H54 (cell line): ENCODE measurements at regions not wholly inside any gene's neighbourhood (a gene's known extent, or its start where the extent isn't known, plus 50 kb on each side); places are given as distances from the start of the nearest gene placed in this dataset.

ENCODE experiments used
- DNase-seq: peaks from one replicate; pipeline ENCODE4 v3.0.0; 2011; ENCODE audit warnings: low spot score, mixed read lengths; ENCODE audit not compliant: insufficient read length
- FAIRE-seq: peaks from 3 replicates; lab custom pipeline; 2011; peaks lifted over from hg19 to GRCh38; lab: Jason Lieb, UNC
- POLR2A ChIP-seq: IDR thresholded peaks from 2 replicates; pipeline ENCODE4 v1.6.1; 2011; ENCODE audit warnings: low read depth, mild to moderate bottlenecking, low read length

- TF ChIP-seq POLR2A = no peak
- no peak for FAIRE-seq
Observed at GRCh38 chr10:24047176-24047575, 161.8 kb upstream of the KIAA1217 start.

GRCh38 chr10:24054421-24054820 lies 154.5 kb upstream of the KIAA1217 start:
- no peak for TF ChIP-seq POLR2A
- no peak for FAIRE-seq

More at GRCh38 chr10:24047176-24047575, 161.8 kb upstream of the KIAA1217 start:
- no peak for DNase-seq

GRCh38 chr10:24080207-24080606 lies 128.7 kb upstream of the KIAA1217 start:
- DNase-seq = no peak
- no peak for FAIRE-seq
- no peak for TF ChIP-seq POLR2A

More at GRCh38 chr10:24054421-24054820, 154.5 kb upstream of the KIAA1217 start:
- no peak for DNase-seq

GRCh38 chr10:24086296-24087086 lies 122.4 kb upstream of the KIAA1217 start:
- FAIRE-seq = no peak
- no peak for DNase-seq
- no peak for TF ChIP-seq POLR2A

GRCh38 chr10:24091256-24091655 lies 117.7 kb upstream of the KIAA1217 start:
- no peak for TF ChIP-seq POLR2A
- DNase-seq (no peak), FAIRE-seq (no peak)

- no peak for FAIRE-seq
Observed at GRCh38 chr10:24096281-24096680, 112.7 kb upstream of the KIAA1217 start.

GRCh38 chr10:24097751-24098207 lies 111.2 kb upstream of the KIAA1217 start:
- no peak for TF ChIP-seq POLR2A
- DNase-seq = no peak
- FAIRE-seq = no peak

More at GRCh38 chr10:24096281-24096680, 112.7 kb upstream of the KIAA1217 start:
- no peak for TF ChIP-seq POLR2A
- DNase-seq = no peak

- FAIRE-seq (no peak), DNase-seq (no peak)
- TF ChIP-seq POLR2A = no peak
Observed at GRCh38 chr10:24104895-24105294, 104.0 kb upstream of the KIAA1217 start.

GRCh38 chr10:24113901-24114300 lies 95.0 kb upstream of the KIAA1217 start:
- DNase-seq (no peak), FAIRE-seq (no peak)
- TF ChIP-seq POLR2A = no peak

GRCh38 chr10:24114556-24114955 lies 94.4 kb upstream of the KIAA1217 start:
- DNase-seq = no peak
- TF ChIP-seq POLR2A = no peak
- FAIRE-seq = no peak

- TF ChIP-seq POLR2A = no peak
- DNase-seq (no peak), FAIRE-seq (no peak)
Observed at GRCh38 chr10:24115403-24115802, 93.5 kb upstream of the KIAA1217 start.

- TF ChIP-seq POLR2A = no peak
- FAIRE-seq (no peak), DNase-seq (no peak)
Observed at GRCh38 chr10:24118246-24118645, 90.7 kb upstream of the KIAA1217 start.

GRCh38 chr10:24119896-24120295 lies 89.0 kb upstream of the KIAA1217 start:
- FAIRE-seq (no peak), DNase-seq (no peak)
- TF ChIP-seq POLR2A = no peak

GRCh38 chr10:24120646-24121045 lies 88.3 kb upstream of the KIAA1217 start:
- DNase-seq (no peak), FAIRE-seq (no peak)
- TF ChIP-seq POLR2A = no peak

GRCh38 chr10:24127516-24127915 lies 81.4 kb upstream of the KIAA1217 start:
- FAIRE-seq (no peak), DNase-seq (no peak)
- TF ChIP-seq POLR2A = no peak
